PC-9 (cell line): ENCODE measurements at regions not wholly inside any gene's neighbourhood (a gene's known extent, or its start where the extent isn't known, plus 50 kb on each side); places are given as distances from the start of the nearest gene placed in this dataset.

ENCODE experiments used
- EZH2 ChIP-seq: fragments of 200-600 bp; sonication (generic); IDR thresholded peaks from 2 replicates; pipeline ENCODE4 v1.8.0; 2017; ENCODE audit warnings: antibody characterized with exemption, low read depth
- TF ChIP-seq, protein P1 (sequence below): fragments of 200-600 bp; sonication (generic); conservative IDR thresholded peaks from 2 replicates; pipeline ENCODE4 v1.6.1; 2017; ENCODE audit warnings: mixed run types, antibody characterized with exemption, mild to moderate bottlenecking, moderate library complexity

DNA sequence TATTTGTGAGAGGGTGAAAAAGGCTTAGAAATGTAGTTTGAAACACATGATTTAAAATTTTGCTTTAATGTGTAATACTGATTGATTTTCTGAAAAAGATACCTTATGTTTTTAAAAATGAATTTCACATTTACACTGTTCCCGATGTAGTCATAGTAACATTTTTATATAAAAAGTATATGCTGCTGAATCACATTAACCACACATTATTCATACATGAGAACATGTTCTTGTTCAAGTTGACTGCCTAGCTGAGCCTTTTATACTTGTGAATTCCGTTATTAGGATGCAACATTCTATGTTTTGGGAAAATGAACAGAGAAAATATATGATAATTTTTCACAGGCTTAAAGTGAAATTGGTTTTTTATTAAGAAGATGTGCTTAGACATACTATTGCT, 461.1 kb upstream of the NUDT12 start:
- TF ChIP-seq, protein P1, sequence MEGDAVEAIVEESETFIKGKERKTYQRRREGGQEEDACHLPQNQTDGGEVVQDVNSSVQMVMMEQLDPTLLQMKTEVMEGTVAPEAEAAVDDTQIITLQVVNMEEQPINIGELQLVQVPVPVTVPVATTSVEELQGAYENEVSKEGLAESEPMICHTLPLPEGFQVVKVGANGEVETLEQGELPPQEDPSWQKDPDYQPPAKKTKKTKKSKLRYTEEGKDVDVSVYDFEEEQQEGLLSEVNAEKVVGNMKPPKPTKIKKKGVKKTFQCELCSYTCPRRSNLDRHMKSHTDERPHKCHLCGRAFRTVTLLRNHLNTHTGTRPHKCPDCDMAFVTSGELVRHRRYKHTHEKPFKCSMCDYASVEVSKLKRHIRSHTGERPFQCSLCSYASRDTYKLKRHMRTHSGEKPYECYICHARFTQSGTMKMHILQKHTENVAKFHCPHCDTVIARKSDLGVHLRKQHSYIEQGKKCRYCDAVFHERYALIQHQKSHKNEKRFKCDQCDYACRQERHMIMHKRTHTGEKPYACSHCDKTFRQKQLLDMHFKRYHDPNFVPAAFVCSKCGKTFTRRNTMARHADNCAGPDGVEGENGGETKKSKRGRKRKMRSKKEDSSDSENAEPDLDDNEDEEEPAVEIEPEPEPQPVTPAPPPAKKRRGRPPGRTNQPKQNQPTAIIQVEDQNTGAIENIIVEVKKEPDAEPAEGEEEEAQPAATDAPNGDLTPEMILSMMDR: no peak
- TF ChIP-seq EZH2: no peak
